HS-5 (cell line): ENCODE measurements at regions not wholly inside any gene's neighbourhood (a gene's known extent, or its start where the extent isn't known, plus 50 kb on each side); places are given as distances from the start of the nearest gene placed in this dataset.
"Not testable (repeated sequence)": the region's sequence is repeated elsewhere in the genome, so short reads cannot be mapped to it uniquely, and the experiment has no call there.

ENCODE experiments used
- DNase-seq: peaks from one replicate; pipeline ENCODE4 v3.0.0-alpha.2; 2012; ENCODE audit warnings: low read depth

DNA sequence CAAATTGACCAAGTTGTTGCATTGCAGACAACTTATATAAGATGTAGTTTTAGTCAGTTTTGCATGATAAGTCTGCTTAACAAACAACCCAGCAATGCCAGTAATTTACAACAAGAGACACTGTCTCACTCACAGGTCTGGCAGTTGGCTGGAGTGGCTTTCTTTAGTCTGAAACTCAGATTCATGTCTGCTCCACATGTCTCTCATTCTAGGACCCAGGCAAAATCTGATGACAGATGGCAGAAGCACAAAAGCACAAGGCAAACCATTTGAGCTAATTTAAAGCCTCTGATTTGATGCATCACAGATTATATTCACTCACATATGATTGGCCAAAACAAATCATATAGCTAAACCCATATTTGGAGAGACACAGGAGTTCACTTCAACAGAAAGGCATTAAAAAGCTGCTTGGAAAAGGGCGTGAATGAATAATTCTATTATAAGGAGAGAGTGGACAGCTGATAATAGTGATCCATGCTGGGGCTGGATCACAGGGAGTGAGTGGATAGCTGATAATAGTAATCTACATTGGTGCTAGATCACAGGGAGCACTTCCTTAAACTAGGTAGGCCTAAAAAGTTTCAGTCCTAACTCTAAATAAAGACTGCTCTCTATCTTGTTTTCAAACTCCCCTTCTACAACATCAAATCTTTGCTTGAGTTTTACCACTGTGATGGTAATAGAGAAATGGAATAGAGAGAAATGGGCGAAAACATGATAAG, 593.2 kb upstream of the ZNF804A start:
- no peak for DNase-seq

DNA sequence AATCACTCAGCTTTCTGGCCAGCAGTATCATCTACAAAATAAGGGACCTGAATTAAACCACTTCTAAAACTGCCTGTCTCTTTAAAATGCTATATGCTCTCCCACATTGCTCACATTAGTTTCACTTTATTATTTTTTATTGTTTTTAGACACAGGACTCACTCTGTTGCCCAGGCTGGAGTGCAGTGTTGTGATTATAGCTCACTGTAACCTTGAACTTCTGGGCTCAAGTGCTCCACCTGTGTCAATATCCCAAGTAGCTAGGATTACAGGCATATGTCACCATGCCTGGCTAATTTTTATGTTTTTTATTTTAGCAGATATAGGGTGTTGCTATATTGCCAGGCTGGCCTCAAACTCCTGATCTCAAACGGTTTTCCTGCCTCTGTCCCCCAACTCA, 591.3 kb upstream of the ZNF804A start:
- no peak for DNase-seq

DNA sequence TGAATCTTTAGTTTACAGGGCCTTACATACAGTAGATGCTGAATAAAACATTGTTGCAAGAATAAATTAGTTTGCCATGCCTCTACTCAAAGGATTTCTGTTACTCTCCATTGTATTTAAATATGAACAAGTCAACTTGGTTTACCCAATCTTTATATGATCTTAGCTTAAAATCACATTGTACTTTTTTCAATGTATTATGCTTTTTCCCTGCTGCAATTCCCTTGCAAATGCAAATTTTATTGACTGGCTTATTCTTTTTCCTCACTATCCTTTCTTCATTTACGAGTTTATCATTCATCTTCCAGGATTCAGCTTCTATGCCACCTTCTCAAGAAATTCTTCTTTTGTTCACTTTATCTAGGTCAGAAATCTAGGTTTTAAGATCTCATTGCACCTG, 571.4 kb upstream of the ZNF804A start:
- no peak for DNase-seq

DNA sequence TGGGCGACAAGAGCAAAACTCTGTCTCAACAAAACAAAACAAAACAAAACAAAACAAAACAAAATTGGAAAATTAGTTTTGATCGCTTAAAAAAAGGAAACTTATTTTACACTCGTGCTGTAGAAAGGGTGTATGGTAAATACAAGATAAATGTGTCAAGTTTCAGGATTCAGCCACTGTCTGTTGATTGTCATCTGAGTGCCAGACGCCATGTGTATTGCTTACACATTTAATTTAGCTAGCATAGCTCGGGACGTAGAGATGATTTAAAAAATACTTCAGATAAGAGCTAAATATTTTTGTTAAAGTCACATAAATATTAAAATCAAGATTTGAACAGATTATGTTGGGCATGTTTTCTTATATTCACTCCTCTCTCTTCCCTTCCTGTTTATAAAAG, 568.1 kb upstream of the ZNF804A start:
- no peak for DNase-seq

DNA sequence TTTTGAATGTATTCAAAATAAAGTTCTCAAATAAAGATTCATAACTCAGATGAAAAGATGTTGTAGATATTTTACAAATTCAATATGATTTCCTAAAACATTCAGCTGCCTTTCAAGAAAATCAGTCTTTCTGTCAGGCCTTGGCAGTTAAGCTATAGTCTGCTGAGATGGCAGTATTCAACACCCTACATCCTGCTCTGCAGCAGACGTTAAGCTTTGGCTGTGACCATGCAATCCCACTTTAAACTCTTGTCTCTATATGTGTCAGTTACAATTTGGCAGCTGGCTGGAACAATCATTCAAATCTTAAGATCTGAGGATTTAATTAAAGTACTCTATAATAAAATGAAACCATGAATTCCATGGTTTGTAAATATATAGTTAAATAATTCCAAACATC, 567.3 kb upstream of the ZNF804A start:
- DNase-seq, result no peak

DNA sequence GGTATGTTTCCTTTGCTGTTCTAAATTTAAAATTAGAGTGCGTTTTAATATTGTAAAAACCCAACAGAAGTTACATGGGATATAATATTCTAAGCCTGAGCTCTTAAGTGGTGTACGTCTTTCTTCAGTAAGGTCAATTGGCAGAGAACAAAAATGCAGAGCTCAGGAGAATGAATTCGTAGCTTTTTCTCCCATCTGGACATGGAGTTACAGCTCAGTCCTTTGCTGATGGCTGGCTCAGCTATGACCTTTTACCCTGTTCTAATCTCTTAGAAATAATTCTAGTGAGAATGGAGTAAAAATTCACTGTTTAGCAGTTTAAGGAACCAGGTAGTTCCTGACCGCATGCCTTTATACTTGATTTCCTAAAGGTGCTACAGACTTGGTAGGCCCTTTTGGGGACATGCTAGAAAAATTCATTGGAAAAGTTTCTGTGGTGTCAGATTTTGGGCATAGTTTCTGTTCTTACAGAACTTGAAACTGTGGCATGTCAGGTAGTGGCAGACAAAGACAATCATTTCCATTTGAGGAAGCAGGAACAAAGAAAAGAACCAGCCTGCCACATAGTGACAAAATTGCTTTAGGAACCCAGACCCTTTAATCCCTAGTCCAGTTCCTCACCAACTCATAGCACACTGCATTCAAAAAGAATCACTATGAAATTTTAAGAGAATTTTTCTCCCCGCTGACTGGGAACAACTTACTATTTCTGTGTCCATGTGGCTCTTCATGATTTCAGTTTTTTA, 566.8 kb upstream of the ZNF804A start:
- no peak for DNase-seq

DNA sequence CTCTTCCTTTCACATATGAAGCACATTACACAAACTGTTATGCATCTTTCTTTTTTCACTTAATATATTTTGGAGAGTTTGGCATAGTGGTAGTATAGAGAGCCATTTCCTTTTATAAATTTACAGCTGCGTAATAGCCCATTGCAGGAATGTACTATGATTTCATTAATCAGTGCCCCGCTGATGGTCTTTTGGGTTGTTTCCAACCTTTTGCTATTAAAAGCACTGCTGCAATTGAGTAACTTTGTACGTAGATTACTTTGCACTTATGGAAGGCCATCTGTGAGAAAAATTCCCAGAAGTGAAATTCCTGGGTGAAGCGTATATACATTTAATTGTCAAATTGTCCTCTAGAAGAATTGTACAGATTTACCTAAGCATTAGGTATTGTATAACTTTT, 565.3 kb upstream of the ZNF804A start:
- no peak for DNase-seq

DNA sequence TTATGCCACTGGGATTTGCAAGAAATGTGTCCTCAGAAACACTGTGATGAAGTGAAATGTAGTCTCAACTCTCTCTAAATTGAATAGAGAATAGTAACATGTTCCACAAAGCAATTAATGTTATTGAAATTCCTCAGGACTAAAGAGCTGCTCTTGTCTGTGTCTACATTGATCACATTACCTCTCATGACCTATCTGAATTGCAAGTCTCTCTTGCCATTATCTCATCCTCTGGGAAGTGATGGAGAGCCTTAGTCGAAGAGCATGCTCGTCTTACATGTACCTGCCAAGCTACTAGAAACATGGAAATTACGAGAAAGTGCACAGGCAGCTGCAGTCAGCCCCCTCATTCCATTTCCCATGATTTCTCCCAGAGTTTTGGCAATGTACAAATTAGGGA, 561.1 kb upstream of the ZNF804A start:
- no peak for DNase-seq

DNA sequence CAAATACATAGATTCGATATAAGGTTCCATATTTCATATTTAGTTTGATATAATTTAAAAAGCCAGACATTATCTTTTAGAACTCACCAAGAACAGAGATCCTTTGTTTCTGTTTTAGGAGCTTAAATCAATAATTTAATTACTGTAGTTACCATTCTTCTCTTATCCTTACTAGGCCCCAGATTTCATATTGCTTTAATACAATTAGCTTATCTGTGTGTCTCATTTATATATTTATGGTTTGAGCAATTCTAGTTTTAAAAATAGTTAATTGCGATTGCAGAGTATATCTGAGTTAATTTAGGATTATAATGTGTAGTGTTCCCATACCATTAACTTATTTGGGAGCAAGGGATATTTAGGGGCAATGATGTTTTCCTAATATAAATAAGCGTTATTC, 558.8 kb upstream of the ZNF804A start:
- DNase-seq, result no peak

DNA sequence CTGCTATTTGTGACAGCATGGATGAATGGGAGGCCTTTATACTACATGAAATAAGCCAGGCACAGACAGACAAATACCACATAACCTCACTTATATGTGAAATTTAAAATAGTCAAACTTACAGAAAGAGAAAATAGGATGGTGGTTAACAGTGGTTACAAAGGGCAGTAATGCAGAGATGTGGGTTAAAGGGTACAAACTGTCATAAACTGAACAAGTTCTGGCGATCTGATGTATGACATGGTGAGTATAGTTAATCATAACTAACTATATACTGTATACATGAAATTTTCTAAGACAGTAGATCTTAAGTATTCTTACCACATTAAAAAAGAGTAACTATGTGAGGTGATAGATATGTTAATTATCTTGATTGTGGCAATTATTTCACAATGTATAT, 558.1 kb upstream of the ZNF804A start:
- no peak for DNase-seq

DNA sequence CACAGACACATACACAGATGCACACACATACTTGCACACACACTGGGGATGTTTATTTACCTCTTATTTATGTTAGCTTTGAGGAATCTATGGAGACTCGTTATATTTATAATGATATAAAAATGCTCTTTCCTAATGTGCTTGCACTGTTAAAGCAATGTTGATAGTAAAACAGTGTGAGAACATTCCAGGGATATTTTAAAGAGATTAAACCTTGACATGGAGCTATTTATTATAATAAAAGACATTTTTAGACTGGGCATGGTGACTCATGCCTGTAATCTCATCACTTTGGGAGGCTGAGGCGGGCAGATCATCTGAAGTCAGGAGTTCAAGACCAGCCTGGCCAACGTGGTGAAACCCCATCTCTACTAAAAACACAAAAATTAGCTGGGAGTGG, 557.3 kb upstream of the ZNF804A start:
- no peak for DNase-seq

DNA sequence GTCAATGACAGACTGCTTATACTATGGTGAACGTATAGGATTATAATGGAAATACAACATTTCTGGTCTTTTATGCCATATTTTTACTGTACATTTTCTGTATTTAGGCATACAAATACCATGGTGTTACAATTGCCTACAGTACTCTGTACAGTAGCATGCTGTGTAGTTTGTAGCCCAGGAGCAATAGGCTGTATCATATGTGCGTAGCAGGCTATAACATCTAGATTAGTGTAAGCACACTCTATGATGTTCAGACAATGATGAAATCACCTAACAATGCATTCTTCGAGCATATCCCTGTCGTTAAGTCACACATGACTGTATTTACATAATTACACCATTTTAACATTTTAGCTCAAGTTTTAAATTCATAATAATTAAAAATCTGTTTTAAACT, 556.6 kb upstream of the ZNF804A start:
- no peak for DNase-seq

DNA sequence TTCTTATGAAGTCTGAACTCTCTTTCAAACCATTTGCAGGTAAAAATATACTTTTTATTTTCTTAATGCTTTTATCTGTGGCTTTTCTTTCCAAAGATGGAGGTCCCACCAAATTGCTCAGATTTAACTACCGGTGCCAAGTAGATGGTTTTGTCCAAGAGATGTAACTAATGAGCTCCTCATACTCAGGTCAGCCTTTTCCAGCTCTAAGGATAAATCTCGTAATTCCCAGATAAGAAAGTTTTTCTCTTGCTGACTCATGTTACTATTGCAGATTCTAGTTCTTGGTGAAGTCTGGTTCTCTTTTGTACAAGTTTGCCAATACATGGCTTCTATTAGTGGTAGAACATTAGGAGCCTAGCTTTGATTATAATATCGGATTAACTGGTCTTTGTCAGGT, 550.8 kb upstream of the ZNF804A start:
- DNase-seq, result no peak

DNA sequence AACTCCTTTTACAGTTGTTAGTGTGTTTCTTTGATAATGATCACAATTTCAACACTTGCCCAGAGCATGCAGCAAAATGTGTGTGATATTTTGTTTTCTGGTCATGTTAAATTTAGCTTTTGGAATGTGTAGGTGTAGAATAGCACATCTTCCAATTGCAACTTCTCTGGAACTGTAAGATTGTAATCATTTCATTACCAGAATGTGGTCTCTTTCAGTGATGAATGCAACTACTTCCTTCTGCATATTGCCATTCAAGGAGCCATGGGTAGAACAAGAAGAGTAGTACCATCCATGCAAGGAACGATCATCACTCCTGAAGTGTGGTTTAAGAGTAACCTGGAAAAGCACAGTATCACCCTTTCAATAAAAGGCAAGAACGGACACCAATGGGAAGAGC, 548.8 kb upstream of the ZNF804A start:
- DNase-seq, result no peak

DNA sequence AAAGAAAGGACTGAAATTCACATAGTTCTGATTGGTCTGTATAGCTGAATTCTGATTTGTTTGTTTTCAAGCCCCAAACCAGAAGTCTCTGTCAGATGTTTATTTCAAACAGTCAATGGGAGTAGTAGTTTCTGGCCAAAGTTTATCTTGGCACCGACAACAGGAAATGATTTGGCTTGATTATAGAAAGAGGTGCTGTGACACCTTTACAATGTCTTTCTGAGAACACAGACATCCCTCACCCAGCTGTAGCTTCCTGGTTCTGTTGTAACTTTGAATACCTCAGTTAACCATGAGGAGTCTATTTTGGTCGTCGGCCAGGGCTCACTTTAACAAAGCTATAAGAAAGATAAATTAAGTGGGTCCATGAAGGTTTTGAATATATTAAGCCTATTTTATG, 545.0 kb upstream of the ZNF804A start:
- no peak for DNase-seq

DNA sequence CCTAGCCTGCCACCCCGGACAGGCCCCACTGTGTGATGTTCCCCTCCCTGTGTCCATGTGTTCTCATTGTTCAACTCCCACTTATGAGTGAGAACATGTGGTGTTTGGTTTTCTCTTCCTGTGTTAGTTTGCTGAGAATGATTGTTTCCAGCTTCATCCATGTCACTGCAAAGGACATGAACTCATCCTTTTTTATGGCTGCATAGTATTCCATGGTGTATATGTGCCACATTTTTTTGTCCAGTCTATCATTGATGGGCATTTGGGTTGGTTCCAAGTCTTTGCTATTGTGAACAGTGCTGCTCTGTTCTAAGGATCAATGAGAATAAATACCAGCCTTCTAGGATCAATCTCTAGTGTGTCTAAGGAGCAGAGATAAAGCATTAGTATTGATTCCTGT, 543.9 kb upstream of the ZNF804A start:
- DNase-seq, result not testable (repeated sequence)

DNA sequence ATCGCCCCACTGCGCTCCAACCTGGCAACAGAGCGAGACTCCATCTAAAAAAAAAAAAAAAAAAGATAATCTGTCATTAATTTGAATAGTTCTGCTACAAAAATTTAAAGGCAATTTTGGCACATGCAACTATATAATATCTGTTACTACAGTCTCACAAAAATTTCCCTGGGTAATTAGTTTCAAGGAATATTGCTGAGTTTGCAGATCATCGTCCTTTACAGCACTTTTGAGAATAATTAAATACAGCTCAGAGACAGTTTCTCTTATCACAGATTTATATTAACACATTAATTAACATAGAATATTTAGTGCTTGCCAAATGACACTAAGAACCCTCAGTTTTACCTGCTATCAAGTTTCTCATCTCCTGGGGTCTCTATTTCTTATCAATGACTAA, 540.4 kb upstream of the ZNF804A start:
- DNase-seq, result no peak

DNA sequence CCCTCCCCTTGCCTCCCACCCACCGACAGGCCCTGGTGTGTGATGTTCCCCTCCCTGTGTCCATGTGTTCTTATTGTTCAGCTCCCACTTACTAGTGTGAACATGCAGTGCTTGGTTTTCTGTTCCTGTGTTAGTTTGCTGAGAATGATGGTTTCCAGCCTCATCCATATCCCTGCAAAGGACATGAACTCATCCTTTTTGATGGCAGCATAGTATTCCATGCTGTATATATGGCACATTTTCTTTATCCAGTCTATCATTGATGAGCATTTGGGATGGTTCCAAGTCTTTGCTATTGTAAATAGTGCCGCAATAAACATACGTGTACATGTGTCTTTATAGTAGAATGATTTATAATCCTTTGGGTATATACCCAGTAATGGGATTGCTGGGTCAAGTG, 538.1 kb upstream of the ZNF804A start:
- DNase-seq, result not testable (repeated sequence)

DNA sequence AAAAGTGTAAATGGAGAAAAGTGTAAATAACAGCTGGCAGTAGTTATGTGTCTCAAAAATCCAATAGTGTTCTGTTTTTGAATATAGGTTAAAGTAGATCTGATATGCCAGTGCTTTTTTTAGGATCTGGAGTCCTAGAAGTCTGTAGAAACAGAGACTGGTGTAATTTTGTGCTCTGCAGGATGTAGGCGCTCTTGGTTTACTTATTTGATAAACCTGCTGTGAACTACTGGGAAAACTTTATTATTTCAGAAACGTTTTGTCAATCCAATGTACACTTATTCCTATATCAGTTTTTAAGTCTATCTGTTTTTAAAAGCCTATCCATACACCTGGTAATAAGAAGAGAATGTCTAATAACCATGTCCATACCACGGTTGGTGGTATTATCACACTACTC, 530.8 kb upstream of the ZNF804A start:
- DNase-seq, result no peak

DNA sequence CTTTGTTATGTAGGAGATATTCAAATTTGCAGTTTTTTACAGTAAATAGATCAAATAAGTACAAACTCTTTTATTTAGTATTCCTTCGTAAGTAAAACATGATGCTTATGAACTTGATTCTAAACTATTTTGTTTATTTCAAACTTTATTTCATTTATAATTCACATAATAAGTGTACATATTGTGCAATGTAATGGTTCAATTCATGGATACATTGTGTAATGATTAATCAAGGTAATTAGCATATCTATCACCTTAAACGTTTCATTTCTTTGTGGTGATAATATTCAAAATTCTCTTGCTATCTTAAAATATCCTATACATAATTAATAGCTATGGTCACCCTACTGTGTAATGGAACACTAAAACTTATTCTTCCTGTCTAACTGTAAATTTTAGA, 525.9 kb upstream of the ZNF804A start:
- no peak for DNase-seq

DNA sequence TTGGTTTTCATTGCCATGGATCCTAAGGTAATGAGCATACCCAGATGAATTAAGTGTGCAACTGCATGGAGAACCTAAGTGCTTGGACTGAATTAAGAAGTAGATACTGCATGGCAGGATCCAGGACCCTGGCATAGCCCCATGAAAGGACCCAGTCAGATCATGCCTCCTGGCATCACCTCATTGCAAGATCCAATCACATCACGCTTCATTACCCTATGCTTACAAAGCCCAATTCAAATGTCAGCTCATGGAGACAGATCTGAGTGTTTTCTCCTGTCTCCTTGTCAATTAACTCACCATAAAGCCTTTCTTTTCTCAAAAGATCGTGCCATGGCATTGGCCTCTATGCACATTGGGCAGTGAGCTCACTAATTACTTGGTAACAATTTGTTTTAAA, 519.8 kb upstream of the ZNF804A start:
- DNase-seq, result no peak

DNA sequence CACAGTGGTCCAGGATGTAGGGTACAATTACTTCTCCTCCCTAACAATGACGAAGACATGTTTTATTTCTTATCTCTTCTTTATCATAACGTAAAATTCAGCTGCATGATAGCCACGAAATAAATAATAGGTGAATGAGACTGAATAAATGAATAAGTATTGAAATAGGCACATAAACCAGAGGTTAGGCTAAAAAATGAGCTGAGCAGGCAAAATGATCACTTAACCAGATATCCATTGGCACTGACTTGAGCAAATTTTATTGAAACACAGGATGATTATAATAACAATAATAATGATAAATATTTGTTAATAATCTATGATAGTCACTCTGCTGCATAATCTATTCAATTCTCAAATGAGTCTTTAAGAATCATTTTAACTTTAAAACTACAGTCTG, 506.9 kb upstream of the ZNF804A start:
- DNase-seq, result no peak

DNA sequence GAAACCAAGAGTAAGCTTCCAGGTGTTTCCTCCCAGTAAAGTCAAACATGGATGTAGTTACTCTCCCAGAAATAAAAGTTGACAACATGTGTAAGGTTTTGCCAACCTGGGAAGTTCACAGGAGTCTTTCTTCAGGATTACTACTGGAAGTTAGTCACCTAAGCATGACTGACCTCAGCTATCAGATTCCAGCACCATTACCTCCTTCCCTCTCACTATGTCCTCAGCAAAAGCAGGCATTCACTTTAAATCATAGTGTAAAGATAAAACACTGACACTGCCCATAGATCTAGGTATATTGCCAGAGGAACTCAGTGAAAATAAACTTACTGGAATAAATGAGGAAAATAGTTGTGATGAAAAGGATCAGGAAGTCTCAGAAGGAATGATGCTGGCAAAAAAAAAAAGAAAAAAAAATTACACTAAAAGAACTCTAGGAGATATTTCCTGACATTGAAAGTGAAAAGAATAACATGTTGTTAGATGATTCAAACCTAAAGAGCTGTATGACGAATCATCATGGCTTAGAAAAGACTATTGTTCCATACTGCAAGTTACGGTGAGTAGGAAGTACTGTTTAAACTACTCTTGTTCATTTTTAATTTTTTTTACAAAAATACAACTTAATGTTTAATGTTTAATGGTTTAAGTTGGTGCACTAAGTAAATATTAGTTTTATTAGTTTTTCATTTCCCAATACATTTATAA, 484.5 kb upstream of the ZNF804A start:
- DNase-seq, result peak; percentile 6
